ENCODE measurements at regions not wholly inside any gene's neighbourhood (a gene's known extent, or its start where the extent isn't known, plus 50 kb on each side); places are given as distances from the start of the nearest gene placed in this dataset.

DNA sequence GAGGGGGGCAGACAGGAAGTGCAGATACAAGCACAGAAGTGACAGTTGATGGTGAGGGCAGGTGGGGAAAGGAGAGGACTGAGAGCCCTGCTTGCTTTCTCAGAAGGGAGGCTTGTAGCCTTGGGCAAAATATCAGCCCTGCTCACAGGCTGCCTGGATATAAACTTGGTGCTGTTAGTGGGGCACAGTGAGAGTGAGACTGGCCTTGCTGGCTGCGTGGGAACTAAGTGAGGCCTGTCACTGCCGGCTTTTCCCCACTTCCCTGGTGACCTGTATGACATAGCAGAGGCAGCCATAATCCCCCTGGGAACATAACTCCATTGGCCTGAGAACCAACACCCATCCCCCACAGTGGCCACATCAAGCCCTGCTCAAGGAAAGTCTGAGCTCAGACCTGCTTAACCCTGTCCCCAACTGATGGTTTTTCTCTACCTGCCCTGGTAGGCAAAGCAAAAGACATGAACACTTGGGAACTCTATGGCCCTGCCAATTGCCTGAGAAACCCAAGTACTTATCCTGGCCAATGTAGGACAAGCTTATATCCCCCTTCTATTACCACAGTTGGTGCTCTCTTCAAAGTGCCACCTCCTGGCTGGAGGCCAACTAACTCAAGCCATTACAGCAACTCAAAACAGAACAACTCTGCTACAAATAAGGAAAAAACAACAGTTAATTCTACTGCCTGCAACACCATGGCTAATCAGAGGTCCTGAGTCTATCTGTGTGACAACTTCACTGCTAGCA is 472.7 kb downstream of the PLPP3 start:
- TF ChIP-seq POLR2AphosphoS5 (IDR thresholded peaks at IDR 0.05; ENCODE audit: borderline replicate concordance, low read depth, low read length) (no peak), EZH2 (IDR thresholded peaks at IDR 0.05) (no peak), FOXP2 (optimal IDR thresholded peaks at IDR 0.05; ENCODE audit: control extremely low read depth, extremely low read length, insufficient read depth) (no peak)
